Mesenchymal stem cell (in vitro differentiated cells and primary cell): ENCODE measurements at regions not wholly inside any gene's neighbourhood (a gene's known extent, or its start where the extent isn't known, plus 50 kb on each side); places are given as distances from the start of the nearest gene placed in this dataset.

Source experiments
- DNase-seq: peaks from one replicate; pipeline ENCODE4 v3.0.0-alpha.2; 2013
- H2AFZ ChIP-seq: one replicate; pipeline ENCODE4 v1.6.1; 2013; ENCODE audit warnings: low read depth, mild to moderate bottlenecking, control low read depth, inconsistent platforms, low read length, moderate library complexity
- H2AK5ac ChIP-seq: 2 replicates; pipeline ENCODE4 v1.6.1; 2013; ENCODE audit warnings: low read length, moderate library complexity, mild to moderate bottlenecking, inconsistent platforms; ENCODE audit not compliant: severe bottlenecking
- H2BK120ac ChIP-seq: one replicate; pipeline ENCODE4 v1.6.1; 2013; ENCODE audit warnings: low read depth, mild to moderate bottlenecking, inconsistent platforms, low read length, moderate library complexity
- H2BK12ac ChIP-seq, 2 experiments: one replicate each; pipeline ENCODE4 v1.6.1; 2013; ENCODE audit warnings: inconsistent platforms in 2 of 2, low read length in 2 of 2, mild to moderate bottlenecking in 2 of 2, moderate library complexity in 2 of 2, control low read depth in 1 of 2
- H2BK15ac ChIP-seq: one replicate; pipeline ENCODE4 v1.6.1; 2013; ENCODE audit warnings: mild to moderate bottlenecking, low read depth, inconsistent platforms; ENCODE audit not compliant: poor library complexity, severe bottlenecking
- H2BK5ac ChIP-seq: 2 replicates; pipeline ENCODE4 v1.6.1; 2013; ENCODE audit warnings: low read depth, mild to moderate bottlenecking, low read length, control low read depth, inconsistent platforms; ENCODE audit not compliant: poor library complexity, severe bottlenecking
- H3K14ac ChIP-seq, 2 experiments: one replicate each; pipeline ENCODE4 v1.6.1; 2013; ENCODE audit warnings: inconsistent platforms in 2 of 2, low read length in 2 of 2, control low read depth in 1 of 2, mild to moderate bottlenecking in 1 of 2, moderate library complexity in 1 of 2
- H3K18ac ChIP-seq, 2 experiments: one replicate each; pipeline ENCODE4 v1.6.1; 2013; ENCODE audit warnings: inconsistent platforms in 2 of 2, low read length in 2 of 2, control low read depth in 1 of 2, low read depth in 1 of 2, mild to moderate bottlenecking in 1 of 2
- H3K23ac ChIP-seq, 2 experiments: one replicate each; pipeline ENCODE4 v1.6.1; 2013; ENCODE audit warnings: inconsistent platforms in 2 of 2, low read length in 2 of 2, mild to moderate bottlenecking in 2 of 2, moderate library complexity in 2 of 2, control low read depth in 1 of 2
- H3K27ac ChIP-seq: 2 replicates; pipeline ENCODE4 v1.5.1; 2013; ENCODE audit warnings: mild to moderate bottlenecking, moderate library complexity, low read length, control low read depth, inconsistent platforms; ENCODE audit not compliant: poor library complexity, severe bottlenecking
- H3K27me3 ChIP-seq, 2 experiments: 2 replicates each; pipeline versions ENCODE4 v1.6.1 to v1.7.0; 2013; ENCODE audit warnings: low read length in 2 of 2, mild to moderate bottlenecking in 2 of 2, moderate library complexity in 2 of 2, control low read depth in 1 of 2, inconsistent platforms in 1 of 2; ENCODE audit not compliant: control insufficient read depth in 1 of 2, insufficient read depth in 1 of 2
- H3K36me3 ChIP-seq, 2 experiments: 2 replicates each; pipeline versions ENCODE4 v1.6.1 to v1.7.0; 2013; ENCODE audit warnings: low read length in 2 of 2, control low read depth in 1 of 2, inconsistent platforms in 1 of 2, low read depth in 1 of 2, mild to moderate bottlenecking in 1 of 2; ENCODE audit not compliant: insufficient read depth in 2 of 2, control insufficient read depth in 1 of 2
- H3K4ac ChIP-seq, 2 experiments: one replicate each; pipeline ENCODE4 v1.6.1; 2013; ENCODE audit warnings: inconsistent platforms in 2 of 2, low read length in 2 of 2, mild to moderate bottlenecking in 2 of 2, moderate library complexity in 2 of 2, control low read depth in 1 of 2, low read depth in 1 of 2
- H3K4me1 ChIP-seq: 2 replicates; pipeline ENCODE4 v1.6.1; 2013; ENCODE audit warnings: low read depth, low read length, control low read depth; ENCODE audit not compliant: control insufficient read depth, insufficient read depth
- H3K4me2 ChIP-seq: 2 replicates; pipeline ENCODE4 v1.6.1; 2013; ENCODE audit warnings: low read length, mild to moderate bottlenecking, inconsistent platforms; ENCODE audit not compliant: poor library complexity, severe bottlenecking
- H3K4me3 ChIP-seq, 2 experiments: 2 replicates each; pipeline versions ENCODE4 v1.5.1 to v1.7.0; 2013; ENCODE audit warnings: low read length in 2 of 2, mild to moderate bottlenecking in 2 of 2, control low read depth in 1 of 2, low read depth in 1 of 2; ENCODE audit not compliant: insufficient read depth in 1 of 2
- H3K79me1 ChIP-seq: replicated peaks from 2 replicates; pipeline ENCODE4 v1.6.1; 2013; ENCODE audit warnings: mild to moderate bottlenecking, control low read depth, low read length, inconsistent platforms; ENCODE audit not compliant: poor library complexity, severe bottlenecking
- H3K9ac ChIP-seq: 2 replicates; pipeline ENCODE4 v1.7.0; 2013; ENCODE audit warnings: mild to moderate bottlenecking, low read length, moderate library complexity
- H3K9me3 ChIP-seq: 2 replicates; pipeline ENCODE4 v1.7.0; 2013; ENCODE audit warnings: mild to moderate bottlenecking, low read length; ENCODE audit not compliant: control insufficient read depth
- H4K8ac ChIP-seq: one replicate; pipeline ENCODE4 v1.6.1; 2013; ENCODE audit warnings: inconsistent platforms, mild to moderate bottlenecking, low read length, moderate library complexity
- H4K91ac ChIP-seq: one replicate; pipeline ENCODE4 v1.6.1; 2013; ENCODE audit warnings: mild to moderate bottlenecking, low read length, inconsistent platforms
- WGBS: methylation state at CpG from one replicate; pipeline ENCODE4 v1.1.7; 2013; ENCODE audit warnings: mixed read lengths; 5-methylcytosine and 5-hydroxymethylcytosine counted together

DNA sequence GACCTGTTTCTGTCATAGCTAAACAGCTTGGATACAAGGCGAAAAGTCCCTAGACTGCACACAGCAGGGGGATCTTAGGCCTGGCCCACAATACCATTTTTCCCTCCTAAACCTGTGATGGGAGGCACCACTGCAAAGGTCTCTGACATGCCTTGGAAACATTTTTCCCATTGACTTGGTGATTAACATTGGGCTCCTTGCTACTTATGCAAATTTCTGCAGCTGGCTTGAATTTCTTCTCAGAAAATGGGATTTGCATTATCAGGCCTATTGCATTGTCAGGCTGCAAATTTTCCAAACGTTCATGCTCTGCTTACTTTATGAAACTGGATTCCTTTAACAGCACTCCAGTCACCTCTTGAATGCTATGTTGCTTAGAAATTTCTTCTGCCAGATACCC is 136.2 kb upstream of the TSHZ3 start:
- no peak overlapping the region for H2BK12ac ChIP-seq
- no peak overlapping the region for H3K9ac ChIP-seq
- no peak for DNase-seq
- no peak overlapping the region for H3K23ac ChIP-seq
- H3K27me3 ChIP-seq, result no peaks in the 10 kb centered on the region
- H3K4me3 ChIP-seq, result no peak overlapping the region
- H3K27ac ChIP-seq, result no peak overlapping the region
- H3K79me1 ChIP-seq, result no peaks in the 10 kb centered on the region
- no peak overlapping the region for H2BK15ac ChIP-seq
- H2AK5ac ChIP-seq, result no peak overlapping the region
- H3K14ac ChIP-seq, result no peak overlapping the region
- no peaks in the 10 kb centered on the region for H3K36me3 ChIP-seq
- no peak overlapping the region for H2BK120ac ChIP-seq
- H4K8ac ChIP-seq, result no peak overlapping the region
- H2AFZ ChIP-seq, result no peak overlapping the region
- H3K9me3 ChIP-seq, result peaks cover 6% of the 10 kb centered on the region
- H3K4ac ChIP-seq, result no peak overlapping the region
- no peaks in the 10 kb centered on the region for H3K4me1 ChIP-seq
- H4K91ac ChIP-seq, result no peak overlapping the region
- no peak overlapping the region for H3K4me2 ChIP-seq
- no peak overlapping the region for H2BK5ac ChIP-seq
- 51% methylated on average over 2 of the region's 2 CpGs for WGBS
- no peak overlapping the region for H3K18ac ChIP-seq

DNA sequence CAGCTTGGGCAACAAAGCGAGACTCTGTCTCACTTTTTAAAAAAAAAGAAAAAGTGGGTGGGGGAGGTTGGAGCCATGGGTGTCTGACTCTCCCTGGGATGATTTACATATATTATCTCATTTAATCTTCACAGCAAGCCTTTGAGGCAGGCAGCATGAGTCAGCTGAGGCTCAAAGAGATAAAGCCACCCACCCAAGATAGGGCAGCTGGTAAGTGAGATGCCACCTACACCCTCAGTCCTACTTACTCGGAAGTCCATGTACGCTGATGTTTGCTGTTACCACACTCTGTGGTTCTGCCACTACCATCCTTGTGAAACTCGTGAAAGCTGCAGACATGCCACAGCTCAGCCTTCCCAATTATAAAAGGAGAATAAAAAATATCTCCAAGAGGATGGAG is 142.0 kb upstream of the TSHZ3 start:
- Histone ChIP-seq H3K27ac (no peak overlapping the region), H2AFZ (no peak overlapping the region), H4K91ac (no peak overlapping the region), H3K4me2 (no peak overlapping the region), H2AK5ac (no peak overlapping the region), H3K9me3 (no peaks in the 10 kb centered on the region), H2BK12ac (no peak overlapping the region), H3K36me3 (no peaks in the 10 kb centered on the region), H2BK5ac (no peak overlapping the region), H3K14ac (no peak overlapping the region), H2BK120ac (no peak overlapping the region), H3K18ac (no peak overlapping the region), H3K27me3 (peaks cover 0 to 4% of the 10 kb centered on the region in 2 experiments), H3K4me1 (no peaks in the 10 kb centered on the region), H3K9ac (no peak overlapping the region), H4K8ac (no peak overlapping the region), H3K79me1 (no peaks in the 10 kb centered on the region), H3K4me3 (no peak overlapping the region), H3K23ac (no peak overlapping the region), H2BK15ac (no peak overlapping the region), H3K4ac (no peak overlapping the region)
- 94% methylated on average over 3 of the region's 4 CpGs for WGBS
- DNase-seq, result no peak

DNA sequence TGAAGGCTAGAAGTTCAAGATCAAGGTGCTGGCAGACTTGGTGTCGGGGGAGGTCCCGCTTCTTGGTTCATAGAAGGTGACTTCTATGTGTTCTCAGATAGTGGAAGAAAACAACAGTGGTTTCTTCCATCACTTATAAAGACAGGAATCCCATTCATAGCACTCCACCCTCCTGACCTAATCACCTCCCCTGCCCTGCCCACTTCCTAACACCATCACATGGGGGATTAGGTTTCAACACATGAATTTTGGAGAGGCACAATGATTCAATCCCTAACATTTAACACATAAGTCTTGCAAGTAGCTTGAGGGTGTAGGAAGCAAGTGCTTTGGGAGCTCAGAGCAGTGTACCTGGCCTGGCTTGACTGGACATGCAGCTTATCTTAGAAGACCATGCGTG is 142.8 kb upstream of the TSHZ3 start:
- H3K9me3 ChIP-seq, result no peaks in the 10 kb centered on the region
- no peak overlapping the region for H4K8ac ChIP-seq
- no peak overlapping the region for H2BK12ac ChIP-seq
- peaks cover 0 to 4% of the 10 kb centered on the region in 2 experiments for H3K27me3 ChIP-seq
- no peak overlapping the region for H2BK5ac ChIP-seq
- H3K36me3 ChIP-seq, result no peaks in the 10 kb centered on the region
- H3K79me1 ChIP-seq, result no peaks in the 10 kb centered on the region
- H2BK15ac ChIP-seq, result no peak overlapping the region
- no peak overlapping the region for H3K4ac ChIP-seq
- no peak overlapping the region for H3K18ac ChIP-seq
- H4K91ac ChIP-seq, result no peak overlapping the region
- H3K27ac ChIP-seq, result no peak overlapping the region
- H3K4me3 ChIP-seq, result no peak overlapping the region
- no peak overlapping the region for H3K9ac ChIP-seq
- 66% methylated on average over 3 of the region's 3 CpGs for WGBS
- no peak overlapping the region for H3K14ac ChIP-seq
- no peaks in the 10 kb centered on the region for H3K4me1 ChIP-seq
- DNase-seq, result no peak
- H3K4me2 ChIP-seq, result no peak overlapping the region
- H2AFZ ChIP-seq, result no peak overlapping the region
- no peak overlapping the region for H2BK120ac ChIP-seq
- H2AK5ac ChIP-seq, result no peak overlapping the region
- H3K23ac ChIP-seq, result no peak overlapping the region

DNA sequence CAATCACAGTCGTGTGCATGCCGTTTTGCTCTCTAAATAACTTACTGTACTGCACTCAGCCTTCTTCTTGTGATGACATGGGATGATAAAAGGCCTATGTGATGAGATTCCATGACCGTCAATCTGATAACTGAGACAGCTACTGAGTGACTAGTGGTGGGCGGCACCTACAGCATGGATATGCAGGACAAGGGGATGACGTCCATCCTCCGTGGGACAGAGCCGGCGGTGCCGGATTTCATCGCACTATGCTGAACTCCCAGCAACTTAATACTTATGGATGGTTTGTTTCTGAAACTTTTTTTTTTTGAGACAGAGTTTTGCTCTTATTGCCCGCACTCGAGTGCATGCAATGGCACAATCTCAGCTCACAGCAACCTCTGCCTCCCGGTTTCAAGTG is 146.8 kb upstream of the TSHZ3 start:
- H3K27me3 ChIP-seq, result peaks cover 0 to 5% of the 10 kb centered on the region in 2 experiments
- no peak overlapping the region for H2BK5ac ChIP-seq
- no peak overlapping the region for H3K4ac ChIP-seq
- no peak overlapping the region for H2BK15ac ChIP-seq
- no peak overlapping the region for H3K23ac ChIP-seq
- no peak overlapping the region for H3K4me2 ChIP-seq
- no peak overlapping the region for H3K14ac ChIP-seq
- no peak overlapping the region for H2AFZ ChIP-seq
- no peaks in the 10 kb centered on the region for H3K9me3 ChIP-seq
- no peak overlapping the region for H2AK5ac ChIP-seq
- no peak overlapping the region for H4K91ac ChIP-seq
- H3K4me3 ChIP-seq, result no peak overlapping the region
- DNase-seq, result no peak
- no peak overlapping the region for H2BK12ac ChIP-seq
- no peaks in the 10 kb centered on the region for H3K79me1 ChIP-seq
- 87% methylated on average over 12 of the region's 13 CpGs for WGBS
- H3K9ac ChIP-seq, result no peak overlapping the region
- no peak overlapping the region for H2BK120ac ChIP-seq
- H3K36me3 ChIP-seq, result no peaks in the 10 kb centered on the region
- no peaks in the 10 kb centered on the region for H3K4me1 ChIP-seq
- no peak overlapping the region for H3K27ac ChIP-seq
- H4K8ac ChIP-seq, result no peak overlapping the region
- H3K18ac ChIP-seq, result no peak overlapping the region
